ENCODE measurements at regions not wholly inside any gene's neighbourhood (a gene's known extent, or its start where the extent isn't known, plus 50 kb on each side); places are given as distances from the start of the nearest gene placed in this dataset.
"Not testable (repeated sequence)": the region's sequence is repeated elsewhere in the genome, so short reads cannot be mapped to it uniquely, and the experiment has no call there.

- peak; percentile 75 to 76 for DNase-seq
These were observed 132.3 kb upstream of the C11orf58 start for GRCh38 chr11:16605894-16606783.

- DNase-seq, result no peak
These were observed 133.0 kb upstream of the C11orf58 start for GRCh38 chr11:16605389-16605893.

DNA sequence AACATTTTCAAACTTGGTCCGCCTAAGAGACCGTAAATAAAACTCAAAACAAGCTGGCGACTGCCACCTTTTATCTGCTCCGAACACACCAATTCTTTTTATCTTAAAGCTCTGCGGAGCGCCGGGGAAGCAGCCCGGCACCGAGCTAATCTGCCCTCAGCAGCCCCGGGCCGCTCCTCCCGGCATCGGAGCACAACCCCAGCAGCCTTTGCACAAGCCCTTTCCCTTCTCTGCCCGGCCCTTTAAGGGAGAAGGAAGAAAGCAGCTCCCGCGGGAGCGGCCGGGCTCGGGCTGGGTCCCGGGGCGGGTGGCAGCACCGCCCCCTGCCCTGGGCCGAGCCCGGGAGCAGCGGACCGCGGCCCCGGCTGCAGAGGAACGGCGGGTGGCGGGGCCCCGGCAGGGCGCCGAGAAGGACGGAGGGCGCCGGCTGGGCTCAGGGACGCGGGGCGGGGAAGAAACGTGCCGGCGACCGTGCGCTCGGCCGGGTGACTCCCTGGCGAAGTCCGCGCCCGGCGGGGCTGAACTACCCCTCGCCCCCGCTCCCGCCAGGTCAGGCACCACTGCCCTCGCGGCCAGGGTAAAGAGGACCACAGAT, 133.6 kb upstream of the C11orf58 start:
- no peak for DNase-seq

GRCh38 chr11:16603890-16604793, 134.3 kb upstream of the C11orf58 start:
- no peak for DNase-seq

GRCh38 chr11:16603245-16603644, 135.2 kb upstream of the C11orf58 start:
- no peak for DNase-seq

- no peak for DNase-seq
These were observed 139.5 kb upstream of the C11orf58 start for GRCh38 chr11:16598906-16599305.

DNA sequence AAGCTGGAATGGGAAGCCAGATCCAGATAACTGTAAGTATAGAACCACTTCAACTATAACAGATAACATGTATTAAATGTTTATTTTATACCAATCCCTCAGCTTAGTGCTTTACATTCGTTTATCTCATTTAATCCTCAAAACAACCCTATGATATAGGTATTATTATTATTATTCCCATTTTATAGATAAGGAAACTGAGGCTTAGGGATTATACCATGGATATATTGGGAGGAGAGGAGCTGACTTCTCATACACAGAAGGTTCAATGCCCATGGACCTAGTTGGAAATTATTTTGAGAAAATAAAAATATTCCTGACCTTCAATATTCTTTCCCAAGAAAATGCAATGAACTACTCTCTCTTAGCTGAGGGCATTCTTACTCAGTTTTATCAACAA, 140.4 kb upstream of the C11orf58 start:
- no peak for DNase-seq

- no peak for DNase-seq
These were observed 142.2 kb upstream of the C11orf58 start for GRCh38 chr11:16596231-16596630.

- no peak for DNase-seq
These were observed 147.3 kb upstream of the C11orf58 start for GRCh38 chr11:16591157-16591556.

GRCh38 chr11:16587670-16588069, 150.8 kb upstream of the C11orf58 start:
- DNase-seq, result no peak

DNA sequence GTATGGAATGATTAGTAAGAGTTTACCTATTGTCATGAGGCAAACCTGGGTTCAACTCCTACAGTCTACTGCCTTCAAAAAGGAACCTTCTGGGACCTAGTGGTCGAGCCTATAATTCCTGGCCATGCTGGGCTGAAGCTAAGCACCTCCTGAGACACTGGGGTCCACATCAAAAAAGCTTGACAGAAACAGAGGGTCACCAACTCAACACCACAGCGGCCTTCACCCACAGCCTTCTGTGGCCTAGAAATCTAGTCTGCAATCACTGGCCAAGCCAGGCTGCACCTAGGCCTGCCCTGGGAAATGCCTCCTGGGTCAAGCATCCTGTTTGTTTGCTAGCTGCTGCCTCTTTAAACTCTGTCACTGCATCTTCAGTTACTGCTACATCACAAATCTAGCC, 153.9 kb upstream of the C11orf58 start:
- DNase-seq, result no peak

GRCh38 chr11:16581078-16581477, 157.4 kb upstream of the C11orf58 start:
- not testable (repeated sequence) for DNase-seq

DNA sequence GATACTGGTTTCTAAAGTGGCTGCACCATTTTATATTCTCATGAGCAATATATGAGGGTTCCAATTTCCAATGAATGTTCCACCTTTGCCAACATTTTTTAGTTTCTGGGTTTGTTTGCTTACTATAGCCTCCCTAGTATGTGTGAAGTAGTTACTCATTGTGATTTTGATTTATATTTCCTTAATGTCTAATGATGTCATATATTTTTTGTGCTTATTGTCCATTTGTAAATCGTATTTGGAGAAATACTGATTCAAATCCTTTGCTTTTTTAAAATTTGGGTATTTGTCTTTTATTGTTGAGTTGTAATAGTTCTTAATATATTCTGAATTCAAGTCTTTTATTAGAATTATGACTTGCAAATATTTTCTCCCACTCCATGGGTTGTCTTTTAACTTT, 161.0 kb upstream of the C11orf58 start:
- DNase-seq, result no peak

GRCh38 chr11:16574889-16575288, 163.6 kb upstream of the C11orf58 start:
- DNase-seq, result not testable (repeated sequence)

- no peak for DNase-seq
These were observed 165.5 kb upstream of the C11orf58 start for GRCh38 chr11:16572945-16573344.

DNA sequence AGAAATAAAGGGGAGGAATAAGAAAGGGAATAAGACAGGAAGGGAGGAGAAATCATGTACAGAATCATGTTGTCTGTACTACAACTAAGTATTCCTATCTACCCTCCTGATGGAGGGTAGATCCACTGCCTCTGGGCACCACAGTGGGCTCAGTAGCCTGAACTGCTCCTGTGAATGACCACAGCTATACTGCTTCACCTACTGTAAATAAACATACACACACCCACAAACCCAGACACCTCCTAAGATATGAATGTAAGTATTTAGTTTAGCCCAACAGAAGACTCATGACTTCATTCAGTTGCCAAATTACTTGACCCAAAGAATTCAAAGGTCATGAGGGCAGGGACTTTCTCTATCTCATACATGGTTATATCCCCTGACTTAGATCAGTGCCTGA, 177.3 kb upstream of the C11orf58 start:
- DNase-seq, result no peak

- DNase-seq, result no peak
These were observed 180.0 kb upstream of the C11orf58 start for GRCh38 chr11:16558494-16558893.

DNA sequence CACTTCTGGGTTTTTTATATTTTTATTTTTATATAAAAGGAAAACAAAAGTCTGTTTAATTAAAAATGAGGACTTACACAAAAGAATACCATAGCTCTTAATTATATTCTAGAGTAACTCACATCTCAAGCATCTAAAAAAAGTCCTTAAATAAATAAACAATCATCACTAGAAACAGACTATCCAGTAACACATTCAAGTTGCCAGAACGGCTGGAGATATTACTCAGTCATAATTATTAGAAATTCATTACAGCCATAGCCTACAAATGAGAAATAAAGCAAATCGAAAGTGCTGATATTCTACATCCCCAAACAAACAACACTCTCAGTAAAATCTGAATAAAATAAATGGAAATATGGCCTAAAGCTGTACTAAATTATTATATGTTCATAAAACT, 182.5 kb upstream of the C11orf58 start:
- DNase-seq, result no peak

DNA sequence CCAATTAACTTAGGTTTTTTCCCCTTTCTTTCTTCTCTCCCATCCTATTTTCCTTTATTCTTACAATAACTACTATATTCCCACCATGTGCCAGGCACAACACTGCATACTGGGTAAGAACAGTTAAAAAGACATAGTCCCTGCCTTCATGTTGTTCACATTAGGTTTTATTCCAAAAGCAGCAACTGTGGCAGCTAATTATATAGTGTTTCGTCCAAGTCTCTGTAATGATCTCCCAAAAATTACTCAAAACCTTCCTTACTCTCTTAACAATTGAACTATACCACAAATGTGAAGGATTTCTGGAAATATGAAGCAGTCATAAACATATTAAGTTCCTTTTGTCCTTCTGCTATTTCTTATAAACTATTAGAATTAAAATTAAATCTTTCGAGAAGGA, 184.1 kb upstream of the C11orf58 start:
- no peak for DNase-seq

DNA sequence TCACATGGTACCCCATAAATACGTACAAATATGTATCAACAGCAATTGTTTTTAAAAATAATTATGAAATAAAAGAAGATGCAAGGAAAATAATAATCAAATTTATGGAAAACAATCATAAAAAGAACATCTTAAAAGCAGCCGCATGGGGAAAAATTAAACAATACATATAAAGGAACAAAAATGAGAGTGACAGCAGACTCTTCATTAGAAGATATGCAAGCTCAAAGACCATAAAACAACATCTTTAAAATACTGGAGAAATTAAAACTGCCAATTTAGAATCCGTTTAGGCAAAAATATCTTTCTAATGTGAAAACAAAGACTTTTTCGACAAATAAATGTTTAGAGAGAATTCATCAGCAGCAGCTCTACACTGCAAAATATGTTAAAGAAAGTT, 190.6 kb upstream of the C11orf58 start:
- DNase-seq, result no peak

GRCh38 chr11:16543642-16544041, 187.3 kb upstream of the SOX6 start:
- no peak for DNase-seq

GRCh38 chr11:16542353-16542752, 186.0 kb upstream of the SOX6 start:
- DNase-seq, result no peak

DNA sequence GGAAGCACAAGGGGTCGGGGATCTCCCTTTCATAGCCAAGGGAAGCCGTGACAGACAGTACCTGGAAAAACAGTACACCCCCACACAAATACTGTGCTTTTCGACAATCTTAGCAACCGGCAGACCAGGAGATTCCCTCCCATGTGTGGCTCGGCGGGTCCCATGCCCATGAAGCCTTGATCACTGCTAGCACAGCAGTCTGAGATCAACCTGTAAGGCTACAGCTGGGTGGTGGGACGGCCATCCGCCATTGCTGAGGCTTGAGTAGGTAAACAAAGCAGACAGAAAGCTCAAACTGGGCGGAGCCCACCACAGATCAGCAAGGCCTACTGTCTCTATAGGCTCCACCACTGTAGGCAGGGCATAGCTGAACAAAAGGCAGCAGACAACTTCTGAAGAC, 180.2 kb upstream of the SOX6 start:
- DNase-seq, result no peak

All from activated CD4-positive, alpha-beta T cell treated with anti-CD3 and anti-CD28 coated beads, Interleukin-2, amount 50 U/mL, for 4 hours (primary cell).